Neural crest cell (in vitro differentiated cells): ENCODE measurements at regions not wholly inside any gene's neighbourhood (a gene's known extent, or its start where the extent isn't known, plus 50 kb on each side); places are given as distances from the start of the nearest gene placed in this dataset.

Experiments
- DNase-seq: peaks from one replicate; pipeline ENCODE4 v3.0.0; 2021; ENCODE audit warnings: low read depth, mixed read lengths, low spot score
- H3K27ac Mint-ChIP-seq: one replicate; pipeline ENCODE4 v1.8.0; 2021; ENCODE audit warnings: mild to moderate bottlenecking, mixed read lengths; ENCODE audit not compliant: unreplicated experiment
- H3K27me3 Mint-ChIP-seq: 2 replicates; pipeline ENCODE4 v1.8.0; 2021; ENCODE audit warnings: low read depth, mild to moderate bottlenecking, mixed read lengths
- H3K36me3 Mint-ChIP-seq: 2 replicates; pipeline ENCODE4 v1.8.0; 2021; ENCODE audit warnings: low read depth, mild to moderate bottlenecking, mixed read lengths
- H3K4me1 Mint-ChIP-seq: 2 replicates; pipeline ENCODE4 v1.8.0; 2021; ENCODE audit warnings: mixed read lengths
- H3K4me3 Mint-ChIP-seq: one replicate; pipeline ENCODE4 v1.8.0; 2021; ENCODE audit warnings: mild to moderate bottlenecking, mixed read lengths
- H3K9me3 Mint-ChIP-seq: 2 replicates; pipeline ENCODE4 v1.8.0; 2021; ENCODE audit warnings: mixed read lengths
- TF ChIP-seq, protein P1 (sequence below): fragments of 200-600 bp; sonication (generic); conservative IDR thresholded peaks from 2 replicates; pipeline ENCODE4 v1.5.0; 2021; ENCODE audit warnings: antibody characterized with exemption, mild to moderate bottlenecking

DNA sequence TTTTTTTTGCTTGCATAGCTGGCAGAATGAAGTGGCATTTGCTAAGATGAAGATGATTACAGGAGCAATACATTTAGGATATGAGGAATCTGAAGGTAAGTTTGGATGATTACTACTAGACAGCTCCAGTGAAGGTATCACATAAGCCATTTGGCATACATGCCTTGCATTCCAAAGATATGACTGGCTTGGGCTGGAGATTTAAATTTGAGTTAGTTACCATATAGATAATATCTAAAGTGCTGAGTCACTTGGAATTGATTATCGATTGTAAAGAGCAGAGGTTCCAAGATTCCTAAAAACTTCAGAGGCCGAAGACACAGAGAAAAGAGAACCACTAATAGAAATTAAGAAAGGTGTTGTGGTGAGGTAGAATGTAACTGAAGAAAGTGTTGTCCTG lies 1026.4 kb downstream of the DSC3 start:
- Mint-ChIP-seq H3K27me3 (no peaks in the 10 kb centered on the region), H3K4me3 (no peak overlapping the region), H3K9me3 (no peaks in the 10 kb centered on the region), H3K36me3 (no peaks in the 10 kb centered on the region), H3K27ac (no peak overlapping the region), H3K4me1 (peaks cover 3% of the 10 kb centered on the region)
- DNase-seq = no peak
- TF ChIP-seq, protein P1, sequence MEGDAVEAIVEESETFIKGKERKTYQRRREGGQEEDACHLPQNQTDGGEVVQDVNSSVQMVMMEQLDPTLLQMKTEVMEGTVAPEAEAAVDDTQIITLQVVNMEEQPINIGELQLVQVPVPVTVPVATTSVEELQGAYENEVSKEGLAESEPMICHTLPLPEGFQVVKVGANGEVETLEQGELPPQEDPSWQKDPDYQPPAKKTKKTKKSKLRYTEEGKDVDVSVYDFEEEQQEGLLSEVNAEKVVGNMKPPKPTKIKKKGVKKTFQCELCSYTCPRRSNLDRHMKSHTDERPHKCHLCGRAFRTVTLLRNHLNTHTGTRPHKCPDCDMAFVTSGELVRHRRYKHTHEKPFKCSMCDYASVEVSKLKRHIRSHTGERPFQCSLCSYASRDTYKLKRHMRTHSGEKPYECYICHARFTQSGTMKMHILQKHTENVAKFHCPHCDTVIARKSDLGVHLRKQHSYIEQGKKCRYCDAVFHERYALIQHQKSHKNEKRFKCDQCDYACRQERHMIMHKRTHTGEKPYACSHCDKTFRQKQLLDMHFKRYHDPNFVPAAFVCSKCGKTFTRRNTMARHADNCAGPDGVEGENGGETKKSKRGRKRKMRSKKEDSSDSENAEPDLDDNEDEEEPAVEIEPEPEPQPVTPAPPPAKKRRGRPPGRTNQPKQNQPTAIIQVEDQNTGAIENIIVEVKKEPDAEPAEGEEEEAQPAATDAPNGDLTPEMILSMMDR = no peak

DNA sequence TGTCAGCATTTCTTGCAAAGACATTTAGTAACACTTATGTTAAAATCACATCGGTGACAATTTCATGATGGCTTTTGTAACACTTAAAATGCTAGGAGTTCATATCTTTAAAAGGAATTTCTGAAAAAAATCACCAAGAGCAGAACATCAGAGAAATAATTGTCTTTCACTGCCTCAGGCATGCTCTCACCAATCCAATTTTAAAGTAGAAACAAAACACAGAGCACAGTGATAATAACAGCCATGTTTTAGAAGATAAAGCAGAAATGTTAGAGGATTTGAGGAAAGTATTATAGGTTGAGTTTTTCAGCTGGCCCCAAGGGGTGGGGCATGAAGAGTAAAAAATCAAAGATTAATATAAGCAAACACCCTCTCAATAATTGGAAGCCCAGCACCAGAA lies 1037.6 kb downstream of the DSC3 start:
- DNase-seq = no peak
- TF ChIP-seq, protein P1 = no peak
- Mint-ChIP-seq H3K27me3 (no peaks in the 10 kb centered on the region), H3K4me3 (no peak overlapping the region), H3K9me3 (no peaks in the 10 kb centered on the region), H3K27ac (no peak overlapping the region), H3K36me3 (no peaks in the 10 kb centered on the region), H3K4me1 (no peaks in the 10 kb centered on the region)

DNA sequence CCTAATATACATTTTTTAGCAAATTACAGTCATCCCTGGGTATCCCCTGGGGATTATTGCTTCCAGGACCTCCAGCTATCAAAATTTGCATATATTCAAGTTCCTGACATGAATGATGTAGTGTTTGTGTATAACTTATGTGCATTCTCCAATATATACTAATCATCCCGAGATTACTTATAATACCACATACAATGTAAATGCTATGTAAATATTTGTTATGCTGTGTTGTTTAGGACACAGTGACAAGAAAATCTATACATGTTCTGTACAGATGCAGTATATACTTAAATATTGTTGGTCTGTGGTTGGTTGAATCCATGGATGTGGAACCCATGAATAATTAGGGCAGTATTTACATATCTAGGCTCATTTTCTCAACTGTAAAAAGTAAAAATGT lies 1060.3 kb downstream of the DSC3 start:
- no peaks in the 10 kb centered on the region for H3K36me3 Mint-ChIP-seq
- no peaks in the 10 kb centered on the region for H3K27me3 Mint-ChIP-seq
- H3K4me3 Mint-ChIP-seq = no peak overlapping the region
- H3K9me3 Mint-ChIP-seq = no peaks in the 10 kb centered on the region
- TF ChIP-seq, protein P1 = no peak
- H3K27ac Mint-ChIP-seq = no peak overlapping the region
- H3K4me1 Mint-ChIP-seq = no peaks in the 10 kb centered on the region
- no peak for DNase-seq

DNA sequence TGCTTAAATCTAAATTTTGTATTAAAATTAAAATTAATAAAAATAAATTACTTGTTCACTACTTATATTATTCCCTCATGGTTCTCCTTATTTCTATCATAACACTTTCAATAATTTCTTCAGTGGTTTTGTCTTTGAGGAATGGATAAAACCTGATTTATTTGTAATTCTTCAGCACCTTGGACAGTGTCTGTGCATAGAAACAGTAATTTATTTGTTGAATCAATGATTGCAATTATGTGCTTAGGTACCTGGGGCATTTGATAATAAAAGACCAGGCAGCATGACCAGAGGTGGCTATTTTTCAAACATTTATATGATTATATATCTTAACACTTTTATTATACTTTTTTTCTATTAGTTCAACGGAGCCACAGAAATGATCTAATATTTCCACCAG lies 1062.7 kb downstream of the DSC3 start:
- Mint-ChIP-seq H3K4me1 (no peaks in the 10 kb centered on the region), H3K27me3 (no peaks in the 10 kb centered on the region), H3K36me3 (no peaks in the 10 kb centered on the region), H3K4me3 (no peak overlapping the region), H3K9me3 (no peaks in the 10 kb centered on the region), H3K27ac (no peak overlapping the region)
- TF ChIP-seq, protein P1 = no peak
- DNase-seq = no peak

DNA sequence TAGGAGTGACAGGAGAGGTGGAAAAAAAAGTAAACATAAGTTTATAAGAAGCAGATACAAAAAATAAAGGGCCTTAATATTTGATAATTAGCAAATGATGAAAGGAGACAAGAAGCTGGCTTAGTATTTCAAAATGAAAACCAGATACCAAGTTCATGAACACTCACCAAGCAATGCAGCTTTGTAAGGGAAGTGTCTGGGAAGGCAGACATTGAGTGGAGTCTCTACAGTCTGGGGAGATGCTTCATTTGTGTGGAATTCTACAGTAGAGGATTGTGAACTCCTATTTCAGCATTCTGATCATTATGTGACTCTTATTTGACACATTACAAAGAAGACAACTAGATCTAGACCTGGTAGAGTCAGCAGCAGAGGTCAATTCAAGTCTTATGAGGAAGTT lies 1072.7 kb downstream of the DSC3 start:
- H3K27ac Mint-ChIP-seq = no peak overlapping the region
- no peaks in the 10 kb centered on the region for H3K9me3 Mint-ChIP-seq
- TF ChIP-seq, protein P1 = no peak
- no peak for DNase-seq
- no peaks in the 10 kb centered on the region for H3K27me3 Mint-ChIP-seq
- no peaks in the 10 kb centered on the region for H3K4me1 Mint-ChIP-seq
- no peaks in the 10 kb centered on the region for H3K36me3 Mint-ChIP-seq
- H3K4me3 Mint-ChIP-seq = no peak overlapping the region

DNA sequence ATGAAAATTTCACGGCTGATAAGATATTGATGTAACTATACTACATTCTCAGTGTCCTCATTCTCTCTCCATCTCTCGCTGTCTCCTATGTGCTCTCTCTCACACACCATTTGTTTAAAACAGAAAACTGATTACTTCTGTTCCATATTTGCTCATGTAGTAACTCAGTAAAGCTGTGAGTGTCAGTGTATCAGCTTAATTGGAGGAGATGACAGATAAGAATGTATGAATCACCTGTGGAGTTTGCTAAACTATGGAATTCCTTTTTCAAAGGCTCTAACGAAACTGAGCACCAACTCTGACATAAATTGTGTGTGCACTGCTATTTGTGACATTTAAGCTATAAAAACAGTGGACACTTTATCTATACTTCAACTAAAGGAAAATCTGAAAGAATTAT lies 1080.0 kb downstream of the DSC3 start:
- H3K9me3 Mint-ChIP-seq = no peaks in the 10 kb centered on the region
- no peak overlapping the region for H3K4me3 Mint-ChIP-seq
- no peaks in the 10 kb centered on the region for H3K27me3 Mint-ChIP-seq
- no peaks in the 10 kb centered on the region for H3K36me3 Mint-ChIP-seq
- no peaks in the 10 kb centered on the region for H3K4me1 Mint-ChIP-seq
- DNase-seq = no peak
- TF ChIP-seq, protein P1 = no peak
- no peak overlapping the region for H3K27ac Mint-ChIP-seq
